Keratinocyte (primary cell): ENCODE measurements at regions not wholly inside any gene's neighbourhood (a gene's known extent, or its start where the extent isn't known, plus 50 kb on each side); places are given as distances from the start of the nearest gene placed in this dataset.

ENCODE experiments used
- EZH2 ChIP-seq: IDR thresholded peaks from one replicate; pipeline ENCODE4 v1.6.1; 2012; ENCODE audit warnings: inconsistent platforms, mild to moderate bottlenecking, low read length, moderate library complexity
- TF ChIP-seq, protein P1 (sequence below), 3 experiments: IDR thresholded peaks in 1 of 3; conservative IDR thresholded peaks in 1 of 3; optimal IDR thresholded peaks in 1 of 3; 2 replicates in 2 of 3; 3 replicates in 1 of 3; pipeline versions ENCODE3 to v1.5.1; 2011; ENCODE audit warnings: low read length in 3 of 3, mild to moderate bottlenecking in 3 of 3, moderate library complexity in 2 of 3, control low read depth in 1 of 3, inconsistent platforms in 1 of 3; ENCODE audit not compliant: insufficient read depth in 2 of 3; ENCODE audit errors: extremely low read depth in 1 of 3

DNA sequence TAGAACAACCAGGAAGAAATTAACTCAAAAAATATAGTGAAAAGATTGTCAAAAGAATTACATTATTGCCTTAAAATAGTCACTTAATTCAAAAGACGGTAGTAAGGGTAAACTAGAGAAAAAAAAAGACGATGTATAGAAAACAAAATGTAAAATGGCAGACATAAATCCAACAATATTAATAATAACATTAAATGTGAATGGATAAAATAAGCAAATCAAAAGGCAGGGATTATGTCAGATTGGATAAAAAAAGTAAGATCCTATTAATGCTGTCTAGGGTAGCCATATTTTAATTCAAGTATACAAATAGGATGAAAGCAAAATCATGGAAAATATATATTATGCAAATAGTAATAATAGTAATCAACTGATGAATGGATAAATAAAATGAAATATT, 134.0 kb upstream of the ADCY2 start:
- TF ChIP-seq, protein P1, sequence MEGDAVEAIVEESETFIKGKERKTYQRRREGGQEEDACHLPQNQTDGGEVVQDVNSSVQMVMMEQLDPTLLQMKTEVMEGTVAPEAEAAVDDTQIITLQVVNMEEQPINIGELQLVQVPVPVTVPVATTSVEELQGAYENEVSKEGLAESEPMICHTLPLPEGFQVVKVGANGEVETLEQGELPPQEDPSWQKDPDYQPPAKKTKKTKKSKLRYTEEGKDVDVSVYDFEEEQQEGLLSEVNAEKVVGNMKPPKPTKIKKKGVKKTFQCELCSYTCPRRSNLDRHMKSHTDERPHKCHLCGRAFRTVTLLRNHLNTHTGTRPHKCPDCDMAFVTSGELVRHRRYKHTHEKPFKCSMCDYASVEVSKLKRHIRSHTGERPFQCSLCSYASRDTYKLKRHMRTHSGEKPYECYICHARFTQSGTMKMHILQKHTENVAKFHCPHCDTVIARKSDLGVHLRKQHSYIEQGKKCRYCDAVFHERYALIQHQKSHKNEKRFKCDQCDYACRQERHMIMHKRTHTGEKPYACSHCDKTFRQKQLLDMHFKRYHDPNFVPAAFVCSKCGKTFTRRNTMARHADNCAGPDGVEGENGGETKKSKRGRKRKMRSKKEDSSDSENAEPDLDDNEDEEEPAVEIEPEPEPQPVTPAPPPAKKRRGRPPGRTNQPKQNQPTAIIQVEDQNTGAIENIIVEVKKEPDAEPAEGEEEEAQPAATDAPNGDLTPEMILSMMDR (optimal IDR thresholded peaks at IDR 0.05 in 1 of 3, IDR thresholded peaks at IDR 0.05 in 1 of 3, conservative IDR thresholded peaks at IDR 0.05 in 1 of 3; ENCODE audit: extremely low read depth in 1 of 3, insufficient read depth in 2 of 3, low read length in 3 of 3): no peak
- no peak for TF ChIP-seq EZH2
